Breast epithelium (tissue), 3 donors: ENCODE measurements at regions not wholly inside any gene's neighbourhood (a gene's known extent, or its start where the extent isn't known, plus 50 kb on each side); places are given as distances from the start of the nearest gene placed in this dataset.

Experiments
- CTCF ChIP-seq, 3 donors: fragments of 450-650 bp; IDR thresholded peaks; one replicate each; pipeline ENCODE4 v1.5.1; 2016 to 2017; ENCODE audit warnings: antibody characterized with exemption in 3 of 3, mild to moderate bottlenecking in 3 of 3, moderate library complexity in 3 of 3
- POLR2AphosphoS5 ChIP-seq, 3 donors: sonication (generic); formaldehyde crosslinking; IDR thresholded peaks; one replicate each; pipeline ENCODE4 v1.6.1; 2017; ENCODE audit warnings: antibody characterized with exemption in 3 of 3

GRCh38 chr3:157618075-157618760 lies 115.0 kb upstream of the VEPH1 start:
- peak; percentile 62 to 72 (median 66) for TF ChIP-seq CTCF (IDR thresholded peaks at IDR 0.05)
- no peak for TF ChIP-seq POLR2AphosphoS5 (IDR thresholded peaks at IDR 0.05)
